Right lung (tissue), 2 donors: ENCODE measurements at regions not wholly inside any gene's neighbourhood (a gene's known extent, or its start where the extent isn't known, plus 50 kb on each side); places are given as distances from the start of the nearest gene placed in this dataset.

Source experiments
- DNase-seq, 2 donors: peaks; one replicate each; pipeline ENCODE4 v3.0.0-alpha.2; 2013

DNA sequence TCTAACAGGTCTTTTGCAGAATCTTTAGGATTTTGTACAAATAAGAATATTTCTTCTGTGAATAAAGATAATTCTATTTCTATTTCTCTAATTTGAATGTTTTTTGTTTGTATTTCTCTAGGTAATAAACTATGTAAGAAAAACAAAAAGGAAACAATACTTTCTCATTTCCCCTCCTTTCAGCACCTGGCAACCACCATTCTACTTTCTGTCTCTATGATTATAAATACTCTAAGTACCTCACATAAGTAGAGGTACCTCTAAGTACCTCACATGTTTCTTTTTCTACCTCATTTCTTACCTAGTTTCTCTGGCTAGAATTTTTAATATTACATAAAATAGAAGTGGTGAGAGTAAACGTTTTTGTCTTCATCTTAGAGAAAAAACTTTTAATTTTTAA, 550.0 kb downstream of the EPHA5 start:
- DNase-seq, result no peak

DNA sequence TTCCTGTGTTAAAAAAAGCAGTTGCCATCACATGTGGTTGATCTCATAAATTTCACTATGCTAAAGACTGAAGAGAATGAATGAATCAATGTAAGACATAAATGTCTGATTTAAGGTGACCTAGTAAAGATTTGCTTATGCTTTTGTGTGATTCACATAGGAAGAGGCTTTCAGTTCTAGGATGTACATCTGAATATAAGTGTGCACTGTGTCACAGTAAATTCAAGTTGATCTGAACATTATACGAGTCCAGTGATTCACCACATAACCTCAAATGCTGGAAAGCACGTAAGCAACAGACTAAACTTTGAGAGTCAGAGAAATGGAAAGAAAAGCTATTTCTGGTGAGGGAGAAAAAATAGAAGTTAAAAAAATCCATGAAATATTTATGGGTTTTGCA, 567.9 kb downstream of the EPHA5 start:
- no peak for DNase-seq

- DNase-seq, result no peak
Observed at GRCh38 chr4:65096630-65097029, 573.7 kb downstream of the EPHA5 start.

GRCh38 chr4:65089666-65090065, 580.6 kb downstream of the EPHA5 start:
- DNase-seq, result no peak

GRCh38 chr4:65083076-65083475, 587.2 kb downstream of the EPHA5 start:
- DNase-seq, result peak; percentile 9 to 17

DNA sequence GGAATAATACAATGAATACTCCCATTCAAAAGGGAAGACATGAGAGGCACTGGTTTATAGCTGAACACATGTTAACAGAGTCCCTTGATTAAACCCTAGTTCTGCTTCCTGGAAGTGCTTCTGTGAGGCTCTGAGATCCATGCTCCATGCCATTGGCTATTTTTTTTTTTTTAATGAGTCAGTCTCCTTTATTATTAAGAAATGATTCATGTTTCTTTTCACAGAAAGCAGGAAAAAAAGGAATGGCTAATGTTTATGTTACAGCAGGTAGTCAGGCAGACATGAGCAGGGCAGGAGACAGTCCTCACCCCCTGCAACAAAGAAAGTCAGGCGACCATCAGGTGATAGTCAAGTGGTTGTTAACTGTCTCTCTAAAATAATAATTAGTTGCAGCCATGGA, 598.7 kb downstream of the EPHA5 start:
- no peak for DNase-seq

DNA sequence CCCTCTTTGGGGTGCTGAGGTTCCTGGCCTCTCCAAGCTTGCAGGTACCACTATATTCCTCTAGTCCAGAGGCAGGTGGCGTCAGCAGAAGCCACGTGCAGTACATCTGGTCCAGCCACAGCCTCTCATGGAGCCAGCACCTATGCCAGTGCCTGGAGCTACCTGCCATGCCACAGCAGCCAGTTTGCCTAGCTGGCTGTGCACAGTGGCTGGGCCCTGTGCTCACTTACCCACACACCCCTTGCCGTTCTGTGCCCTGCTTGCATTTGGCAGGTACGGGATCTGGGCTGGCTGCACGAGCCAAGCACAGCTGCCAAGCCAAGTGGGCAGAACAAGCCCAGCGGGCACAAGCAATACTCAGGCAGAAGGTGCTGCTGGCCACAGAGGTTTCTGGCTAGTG, 601.1 kb downstream of the EPHA5 start:
- DNase-seq, result no peak

DNA sequence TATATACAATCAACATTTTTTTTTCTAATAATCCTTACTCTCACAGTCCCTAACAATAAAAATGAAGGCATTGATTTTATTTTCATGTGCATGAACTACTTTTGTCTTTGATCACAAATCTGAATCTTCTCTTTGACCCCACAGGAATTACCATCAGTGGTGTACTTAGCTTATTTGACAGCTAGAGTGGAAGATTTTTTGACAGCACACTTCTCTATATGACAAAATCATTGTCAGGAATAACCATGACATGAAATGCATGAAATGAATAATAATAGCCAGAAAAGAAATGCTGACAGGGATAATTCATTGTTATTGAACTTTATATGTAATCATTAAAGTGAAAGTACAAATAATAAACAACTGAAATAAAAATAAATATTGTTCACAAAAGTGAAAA, 604.2 kb downstream of the EPHA5 start:
- DNase-seq, result no peak

DNA sequence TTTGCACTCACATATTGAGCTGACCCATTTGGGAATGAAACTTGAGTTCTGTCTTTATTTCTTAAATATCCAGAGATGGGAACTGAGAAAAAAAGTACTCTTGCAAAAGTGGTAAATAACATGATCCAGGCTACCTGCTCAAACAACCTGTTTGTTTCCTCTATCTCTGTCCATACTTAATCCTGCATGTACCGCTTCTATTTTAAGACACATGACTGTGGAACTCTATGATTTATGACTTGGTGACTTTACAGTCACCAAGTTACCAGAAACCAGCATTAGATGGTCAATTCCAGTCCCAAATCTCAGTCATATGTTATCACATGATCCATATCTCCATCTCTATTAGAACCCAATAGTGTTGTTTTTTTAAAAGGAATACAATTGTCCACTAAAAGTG, 606.7 kb downstream of the EPHA5 start:
- DNase-seq, result no peak

DNA sequence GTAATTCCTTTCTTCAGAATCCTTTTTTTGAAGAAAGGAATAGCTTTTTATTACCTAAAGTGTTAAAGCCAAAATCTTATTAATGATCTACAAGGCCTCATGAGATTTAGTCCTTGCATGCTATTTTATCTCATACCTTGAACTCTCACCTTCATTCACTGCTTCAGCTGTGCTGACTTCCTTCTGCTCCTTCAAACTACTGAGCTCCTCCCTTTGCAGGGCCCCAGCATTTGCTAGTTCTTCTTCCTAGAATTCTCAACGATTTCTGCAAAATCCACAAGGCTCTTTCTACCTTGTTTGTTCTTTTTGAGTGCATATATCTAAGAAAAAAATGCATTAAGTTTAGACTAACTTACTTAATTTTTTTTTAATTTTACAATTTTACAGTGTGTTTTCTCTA, 619.5 kb downstream of the EPHA5 start:
- DNase-seq, result no peak

DNA sequence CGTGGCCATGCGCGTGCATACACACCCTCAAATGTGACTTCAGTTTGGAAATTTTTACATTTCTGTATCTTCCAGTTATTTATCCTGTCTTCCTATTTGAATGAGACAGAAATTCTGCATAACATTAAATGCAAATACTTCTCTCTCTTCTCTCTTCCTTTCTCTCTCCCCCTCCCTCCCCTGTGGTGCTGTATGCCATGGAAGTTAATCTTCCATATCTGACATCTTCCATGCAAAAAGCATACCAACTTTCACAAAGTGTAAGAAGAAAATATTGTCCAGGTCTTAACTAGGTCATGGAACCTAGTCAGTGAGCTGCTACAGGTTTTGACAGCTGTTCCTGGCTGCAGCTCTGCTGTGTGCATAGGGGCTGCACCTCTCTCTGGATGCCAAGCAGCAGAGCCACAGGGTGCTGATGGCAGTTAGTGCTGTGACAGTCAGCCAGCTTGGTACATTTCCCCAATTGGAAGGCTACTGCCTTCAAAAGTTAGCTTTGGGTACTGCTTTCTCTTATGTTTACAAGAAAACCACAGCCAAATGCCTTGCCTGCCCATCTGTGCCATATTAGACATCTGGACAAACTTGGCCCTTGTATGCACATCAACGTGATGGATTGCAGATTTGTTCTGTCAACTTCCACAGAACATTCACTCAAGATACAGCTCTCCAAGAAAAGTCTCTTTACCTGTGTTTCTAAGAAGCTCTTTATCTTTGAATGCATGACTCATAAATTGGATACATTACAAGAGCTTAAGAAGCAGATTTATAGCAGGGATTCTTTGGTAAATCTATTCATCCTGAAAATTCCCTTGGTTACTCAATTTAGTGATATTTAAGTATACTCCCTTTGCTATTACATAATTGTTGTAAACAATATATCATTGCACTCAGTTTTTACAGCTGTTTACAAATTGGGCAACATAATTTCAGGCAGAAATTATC, 623.8 kb downstream of the EPHA5 start:
- no peak for DNase-seq

DNA sequence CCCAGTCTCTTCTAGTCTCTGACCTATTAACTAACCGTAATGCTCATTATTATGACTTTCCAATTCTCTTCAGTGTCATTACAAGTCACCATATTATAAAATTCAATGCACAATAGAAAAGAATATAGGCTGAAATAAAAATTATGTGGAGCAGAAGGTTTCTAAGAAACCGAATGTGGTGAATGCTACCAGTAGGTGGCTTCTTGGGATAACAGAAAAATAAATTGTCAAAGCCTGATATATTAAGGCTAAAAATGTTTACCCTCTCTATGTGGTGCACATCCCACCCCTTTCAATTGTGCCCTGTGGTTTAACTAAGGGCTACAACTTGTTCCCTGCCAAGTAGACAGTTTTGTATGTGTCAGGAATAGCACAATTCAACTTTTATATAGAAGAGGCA, 624.6 kb upstream of the TECRL start:
- DNase-seq, result no peak

- DNase-seq, result no peak
Observed at GRCh38 chr4:65028592-65028991, 619.3 kb upstream of the TECRL start.

DNA sequence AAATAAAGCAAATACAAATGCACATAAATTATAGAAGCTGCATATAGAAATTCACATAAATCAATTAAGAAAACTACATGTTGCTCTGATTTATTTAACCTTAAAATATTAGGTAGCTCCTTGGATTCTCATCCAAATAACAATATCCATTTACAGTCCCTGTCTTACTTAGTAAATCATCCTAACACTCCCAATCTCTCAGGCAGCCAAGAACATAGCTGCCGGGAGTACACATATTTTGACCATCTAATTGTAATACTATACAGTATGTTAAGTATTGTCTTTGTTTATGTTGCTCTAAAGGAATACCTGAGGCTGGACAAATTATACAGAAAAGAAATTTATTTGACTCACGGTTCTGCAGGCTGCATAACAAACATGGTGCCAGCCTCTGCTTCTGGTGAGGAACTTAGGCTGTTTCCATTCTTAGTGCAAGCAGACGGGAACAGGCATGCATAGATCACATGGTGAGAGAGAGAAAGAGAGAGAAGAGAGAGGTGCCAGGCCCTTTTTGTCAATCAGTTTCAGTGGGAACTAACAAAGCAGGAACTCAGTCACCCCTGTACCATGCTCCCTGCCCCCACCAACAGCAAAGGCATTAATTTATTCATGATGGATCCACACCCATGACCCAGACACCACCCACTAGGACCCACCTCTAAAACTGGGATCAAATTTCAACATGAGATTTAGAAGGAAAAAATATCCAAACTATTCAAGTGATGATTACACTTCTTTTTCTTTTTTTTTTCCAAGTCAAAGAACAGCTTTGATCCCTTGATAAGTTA, 614.8 kb upstream of the TECRL start:
- DNase-seq, result no peak

DNA sequence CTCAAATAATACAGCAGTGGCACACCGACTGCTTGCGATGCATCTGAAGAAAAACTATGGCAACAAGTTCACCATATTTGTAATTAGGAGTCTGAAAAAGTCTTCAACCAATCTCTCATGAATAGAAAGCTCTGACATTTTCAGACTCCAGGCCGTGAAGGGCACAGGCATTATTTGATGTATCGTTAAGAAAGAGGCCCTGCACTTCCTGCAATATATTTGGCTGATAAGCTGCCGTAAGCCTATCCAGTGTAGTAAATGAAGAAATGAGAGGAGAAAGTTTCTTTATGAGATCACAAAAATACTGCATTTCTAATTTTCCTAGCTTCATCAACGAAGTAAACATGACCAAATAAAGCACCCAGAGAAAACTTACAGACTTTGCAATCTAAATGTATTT, 613.8 kb upstream of the TECRL start:
- DNase-seq, result no peak

DNA sequence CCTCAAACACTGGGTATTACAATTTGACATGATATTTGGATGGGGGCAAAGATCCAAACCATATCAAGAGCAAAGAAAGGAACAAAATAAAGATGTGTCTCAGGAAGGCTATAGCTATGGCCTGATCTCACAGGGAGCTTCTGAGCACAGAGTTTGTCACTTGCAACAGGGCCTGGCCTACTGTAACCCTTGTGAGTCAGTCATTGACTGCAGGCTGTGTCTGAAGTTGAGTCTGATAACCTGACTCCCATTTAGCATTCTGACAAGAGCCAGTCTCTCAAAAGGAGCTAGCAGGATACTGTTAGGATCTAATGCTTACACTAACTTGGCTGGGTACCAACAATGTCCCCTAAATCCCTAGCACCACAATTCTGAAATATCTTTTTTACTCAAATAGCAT, 612.5 kb upstream of the TECRL start:
- no peak for DNase-seq

- DNase-seq, result no peak
Observed at GRCh38 chr4:65021149-65021548, 611.9 kb upstream of the TECRL start.

GRCh38 chr4:65019775-65020174, 610.5 kb upstream of the TECRL start:
- no peak for DNase-seq

- no peak for DNase-seq
Observed at GRCh38 chr4:65018313-65018712, 609.1 kb upstream of the TECRL start.

GRCh38 chr4:65014078-65014477, 604.8 kb upstream of the TECRL start:
- no peak for DNase-seq

DNA sequence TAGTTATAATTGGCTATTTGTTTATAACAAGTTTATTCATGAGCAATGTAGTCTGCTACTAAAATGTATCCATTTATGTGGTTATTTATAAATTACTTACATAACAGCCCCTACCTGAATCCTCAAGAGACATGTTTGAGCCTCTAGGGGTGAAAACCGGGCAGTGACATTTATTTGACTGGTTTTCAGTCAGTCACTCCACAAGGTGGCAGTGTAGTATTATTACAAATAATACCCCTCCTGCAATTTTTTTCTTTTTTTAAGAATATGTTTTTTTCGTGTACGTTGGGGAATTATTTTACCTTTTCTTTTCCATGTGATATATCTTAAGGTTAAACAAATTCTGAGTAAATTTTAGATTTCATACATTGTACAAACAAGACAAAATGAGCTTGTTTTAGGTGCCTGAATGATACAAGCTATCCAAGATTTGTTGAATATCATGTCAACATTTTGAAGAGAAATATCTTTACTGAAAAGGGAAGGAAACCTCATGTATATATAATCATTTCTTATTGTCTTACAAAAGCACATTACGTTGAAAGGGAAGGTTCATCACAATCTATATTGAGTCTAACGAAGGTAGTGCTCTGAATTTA, 598.7 kb upstream of the TECRL start:
- peak in 1 of 2 donors; percentile 2 for DNase-seq

DNA sequence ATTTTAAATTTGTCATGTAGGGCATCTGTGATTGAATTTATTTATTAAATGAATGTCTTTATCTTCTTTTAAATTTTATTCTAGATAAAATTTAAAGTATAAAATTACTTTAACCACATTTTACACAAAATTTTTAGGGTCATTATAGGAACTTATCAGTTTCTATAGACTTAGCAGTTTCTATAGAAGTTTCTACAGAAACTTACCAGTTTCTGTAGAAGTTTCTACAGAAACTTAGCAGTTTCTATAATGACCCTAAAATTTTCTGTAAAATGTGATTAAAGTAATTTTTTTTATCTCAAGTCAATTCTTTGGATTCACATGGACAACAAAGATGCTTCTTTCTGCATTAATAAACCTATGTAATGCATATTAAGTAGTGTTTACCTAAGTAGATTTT, 565.9 kb upstream of the TECRL start:
- DNase-seq, result no peak

DNA sequence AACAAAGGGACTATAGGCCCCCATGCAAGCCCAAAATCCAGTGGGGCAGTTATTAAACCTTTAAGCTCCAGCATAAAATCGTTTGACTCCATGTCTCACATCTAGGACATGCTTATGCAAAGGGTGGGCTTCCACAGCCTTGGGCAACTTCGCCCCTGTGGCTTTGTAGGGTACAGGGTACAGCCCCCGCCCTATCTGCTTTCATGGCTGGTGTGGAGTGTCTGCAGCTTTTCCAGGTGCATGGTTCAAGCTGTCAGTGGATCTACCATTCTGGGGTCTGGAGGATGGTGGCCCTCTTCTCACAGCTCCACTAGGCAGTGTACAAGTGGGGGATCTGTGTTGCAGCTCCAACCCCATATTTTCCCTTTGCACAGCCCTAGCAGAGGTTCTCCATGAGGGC, 559.8 kb upstream of the TECRL start:
- no peak for DNase-seq
